GM23338 (cell line): ENCODE measurements at regions not wholly inside any gene's neighbourhood (a gene's known extent, or its start where the extent isn't known, plus 50 kb on each side); places are given as distances from the start of the nearest gene placed in this dataset.

Source experiments
- ATAC-seq: fragments of 200-7000 bp; cut with Tn5 transposase; 3 replicates; pipeline ENCODE4 v1.9.1; 2020
- DNase-seq: peaks from one replicate; pipeline ENCODE4 v3.0.0-alpha.2; 2015; ENCODE audit warnings: low spot score
- H2AFZ ChIP-seq: fragments of 200-600 bp; sonication (generic); 2 replicates; pipeline ENCODE4 v1.8.0; 2016; ENCODE audit warnings: antibody characterized with exemption, mild to moderate bottlenecking, moderate library complexity
- H3F3A ChIP-seq: fragments of 200-600 bp; sonication (generic); replicated peaks from 2 replicates; pipeline ENCODE4 v1.8.0; 2017; ENCODE audit warnings: antibody characterized with exemption, mixed run types, low read depth
- H3K27ac ChIP-seq: fragments of 200-600 bp; sonication (generic); 2 replicates; pipeline ENCODE4 v1.6.1; 2016; ENCODE audit warnings: low read depth
- H3K27me3 ChIP-seq: fragments of 200-600 bp; sonication (generic); 2 replicates; pipeline ENCODE4 v1.8.0; 2016; ENCODE audit warnings: mild to moderate bottlenecking, mixed run types, moderate library complexity; ENCODE audit not compliant: insufficient read depth
- H3K36me3 ChIP-seq: fragments of 200-600 bp; sonication (generic); 2 replicates; pipeline ENCODE4 v1.8.0; 2016; ENCODE audit warnings: mild to moderate bottlenecking; ENCODE audit not compliant: insufficient read depth
- H3K4me1 ChIP-seq: fragments of 200-600 bp; sonication (generic); 2 replicates; pipeline ENCODE4 v1.8.0; 2016; ENCODE audit warnings: mild to moderate bottlenecking, moderate library complexity; ENCODE audit not compliant: insufficient read depth
- H3K4me2 ChIP-seq: fragments of 200-600 bp; sonication (generic); 2 replicates; pipeline ENCODE4 v1.7.1; 2017; ENCODE audit warnings: mixed run types
- H3K4me3 ChIP-seq: fragments of 200-600 bp; sonication (generic); 2 replicates; pipeline ENCODE4 v1.6.1; 2016; ENCODE audit warnings: mixed run types
- H3K79me2 ChIP-seq: fragments of 200-600 bp; sonication (generic); replicated peaks from 2 replicates; pipeline ENCODE4 v1.8.0; 2017; ENCODE audit warnings: mild to moderate bottlenecking; ENCODE audit not compliant: insufficient read depth
- H3K9me2 ChIP-seq: fragments of 200-600 bp; sonication (generic); 2 replicates; pipeline ENCODE4 v1.8.0; 2017; ENCODE audit not compliant: insufficient read depth
- H4K20me1 ChIP-seq: fragments of 200-600 bp; sonication (generic); replicated peaks from 2 replicates; pipeline ENCODE4 v1.8.0; 2017; ENCODE audit warnings: mild to moderate bottlenecking; ENCODE audit not compliant: insufficient read depth
- H3K27ac Mint-ChIP-seq: 2 replicates; pipeline ENCODE4 v1.8.0; 2020; ENCODE audit warnings: inconsistent platforms, mild to moderate bottlenecking, moderate library complexity, mixed read lengths
- H3K27me3 Mint-ChIP-seq: 3 replicates; pipeline ENCODE4 v1.8.0; 2022; ENCODE audit warnings: low read depth, mild to moderate bottlenecking, moderate library complexity, mixed read lengths, inconsistent platforms; ENCODE audit not compliant: insufficient read depth, poor library complexity
- H3K36me3 Mint-ChIP-seq: 3 replicates; pipeline ENCODE4 v1.8.0; 2021; ENCODE audit warnings: low read depth, mild to moderate bottlenecking, inconsistent platforms, moderate library complexity, mixed read lengths
- H3K4me1 Mint-ChIP-seq: 3 replicates; pipeline ENCODE4 v1.8.0; 2020; ENCODE audit warnings: mild to moderate bottlenecking, inconsistent platforms, mixed read lengths
- H3K4me3 Mint-ChIP-seq: 3 replicates; pipeline ENCODE4 v1.8.0; 2021; ENCODE audit warnings: moderate library complexity, mild to moderate bottlenecking, inconsistent platforms, mixed read lengths
- H3K9me3 Mint-ChIP-seq: 3 replicates; pipeline ENCODE4 v1.8.0; 2020; ENCODE audit warnings: moderate library complexity, mild to moderate bottlenecking, inconsistent platforms, mixed read lengths
- CREB1 ChIP-seq: fragments of 250-450 bp; sonication (Bioruptor Pico); IDR thresholded peaks from 2 replicates; pipeline ENCODE4 v1.5.0; 2020; ENCODE audit warnings: low read depth, mild to moderate bottlenecking, moderate library complexity
- EZH2 ChIP-seq: fragments of 200-600 bp; sonication (generic); IDR thresholded peaks from one replicate; pipeline ENCODE4 v1.8.0; 2017; ENCODE audit warnings: antibody characterized with exemption, mild to moderate bottlenecking, low read depth; ENCODE audit not compliant: unreplicated experiment
- STAT1 ChIP-seq: IDR thresholded peaks from one replicate; pipeline ENCODE4 v1.6.1; 2016; ENCODE audit warnings: antibody characterized with exemption; ENCODE audit not compliant: unreplicated experiment
- ZNF114 ChIP-seq: fragments of 250-450 bp; sonication (Bioruptor Pico); IDR thresholded peaks from 2 replicates; pipeline ENCODE4 v1.5.0; 2020; ENCODE audit warnings: mild to moderate bottlenecking, moderate library complexity
- ZNF331 ChIP-seq: fragments of 250-450 bp; sonication (Bioruptor Pico); IDR thresholded peaks from 2 replicates; pipeline ENCODE4 v1.5.0; 2020; ENCODE audit warnings: low read depth, mild to moderate bottlenecking, moderate library complexity
- TF ChIP-seq, protein P1 (sequence below): IDR thresholded peaks from one replicate; pipeline ENCODE4 v1.6.1; 2018; ENCODE audit warnings: antibody characterized with exemption; ENCODE audit not compliant: unreplicated experiment
- TF ChIP-seq, protein P2 (sequence below): fragments of 250-450 bp; sonication (Bioruptor Pico); IDR thresholded peaks from 2 replicates; pipeline ENCODE4 v1.5.0; 2020; ENCODE audit warnings: mild to moderate bottlenecking, moderate library complexity
- TF ChIP-seq, protein P3 (sequence below): IDR thresholded peaks from 2 replicates; pipeline ENCODE4 v1.6.1; 2016; ENCODE audit warnings: antibody characterized with exemption
- TF ChIP-seq, protein P4 (sequence below), 2 experiments: fragments of 200-600 bp in 1 of 2; sonication (generic) in 1 of 2; conservative IDR thresholded peaks; 2 replicates each; pipeline versions ENCODE4 v1.5.1 to v1.6.1; 2016 to 2017; ENCODE audit warnings: antibody characterized with exemption in 2 of 2, low read depth in 2 of 2, mild to moderate bottlenecking in 2 of 2, moderate library complexity in 1 of 2

DNA sequence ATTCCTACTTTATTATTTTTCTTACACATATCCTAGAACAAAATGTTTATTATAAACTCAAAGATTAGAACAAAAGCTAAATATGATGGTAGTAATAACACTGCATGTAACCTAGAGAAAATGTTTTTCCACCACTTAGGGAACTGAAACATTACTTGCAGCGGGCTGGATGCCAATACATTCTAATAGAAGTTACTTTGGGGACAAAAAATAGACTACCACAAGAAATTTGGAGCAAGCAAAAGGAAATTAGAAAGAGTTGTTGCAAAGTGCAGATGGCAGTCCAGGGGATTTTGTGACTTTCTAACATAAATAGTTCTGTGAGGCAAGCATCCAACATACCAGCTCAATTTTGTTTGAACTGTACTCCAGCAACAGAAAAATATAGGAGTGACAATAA lies 255.3 kb upstream of the GRIN3A start:
- Mint-ChIP-seq H3K9me3 (peaks cover 91% of the 10 kb centered on the region), H3K4me3 (no peak overlapping the region), H3K27me3 (no peaks in the 10 kb centered on the region), H3K36me3 (peaks cover 24% of the 10 kb centered on the region), H3K27ac (no peak overlapping the region), H3K4me1 (no peaks in the 10 kb centered on the region)
- Histone ChIP-seq H3K4me2 (no peak overlapping the region), H3K36me3 (peaks cover 13% of the 10 kb centered on the region), H3K79me2 (no peaks in the 10 kb centered on the region), H3K27me3 (no peaks in the 10 kb centered on the region), H2AFZ (no peak overlapping the region), H3K27ac (no peak overlapping the region), H3F3A (no peaks in the 10 kb centered on the region), H3K4me3 (no peak overlapping the region), H4K20me1 (no peaks in the 10 kb centered on the region), H3K4me1 (no peaks in the 10 kb centered on the region), H3K9me2 (no peaks in the 10 kb centered on the region)
- no peak for DNase-seq
- no peak for TF ChIP-seq STAT1
- TF ChIP-seq, protein P1, sequence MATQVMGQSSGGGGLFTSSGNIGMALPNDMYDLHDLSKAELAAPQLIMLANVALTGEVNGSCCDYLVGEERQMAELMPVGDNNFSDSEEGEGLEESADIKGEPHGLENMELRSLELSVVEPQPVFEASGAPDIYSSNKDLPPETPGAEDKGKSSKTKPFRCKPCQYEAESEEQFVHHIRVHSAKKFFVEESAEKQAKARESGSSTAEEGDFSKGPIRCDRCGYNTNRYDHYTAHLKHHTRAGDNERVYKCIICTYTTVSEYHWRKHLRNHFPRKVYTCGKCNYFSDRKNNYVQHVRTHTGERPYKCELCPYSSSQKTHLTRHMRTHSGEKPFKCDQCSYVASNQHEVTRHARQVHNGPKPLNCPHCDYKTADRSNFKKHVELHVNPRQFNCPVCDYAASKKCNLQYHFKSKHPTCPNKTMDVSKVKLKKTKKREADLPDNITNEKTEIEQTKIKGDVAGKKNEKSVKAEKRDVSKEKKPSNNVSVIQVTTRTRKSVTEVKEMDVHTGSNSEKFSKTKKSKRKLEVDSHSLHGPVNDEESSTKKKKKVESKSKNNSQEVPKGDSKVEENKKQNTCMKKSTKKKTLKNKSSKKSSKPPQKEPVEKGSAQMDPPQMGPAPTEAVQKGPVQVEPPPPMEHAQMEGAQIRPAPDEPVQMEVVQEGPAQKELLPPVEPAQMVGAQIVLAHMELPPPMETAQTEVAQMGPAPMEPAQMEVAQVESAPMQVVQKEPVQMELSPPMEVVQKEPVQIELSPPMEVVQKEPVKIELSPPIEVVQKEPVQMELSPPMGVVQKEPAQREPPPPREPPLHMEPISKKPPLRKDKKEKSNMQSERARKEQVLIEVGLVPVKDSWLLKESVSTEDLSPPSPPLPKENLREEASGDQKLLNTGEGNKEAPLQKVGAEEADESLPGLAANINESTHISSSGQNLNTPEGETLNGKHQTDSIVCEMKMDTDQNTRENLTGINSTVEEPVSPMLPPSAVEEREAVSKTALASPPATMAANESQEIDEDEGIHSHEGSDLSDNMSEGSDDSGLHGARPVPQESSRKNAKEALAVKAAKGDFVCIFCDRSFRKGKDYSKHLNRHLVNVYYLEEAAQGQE = no peak
- TF ChIP-seq, protein P2, sequence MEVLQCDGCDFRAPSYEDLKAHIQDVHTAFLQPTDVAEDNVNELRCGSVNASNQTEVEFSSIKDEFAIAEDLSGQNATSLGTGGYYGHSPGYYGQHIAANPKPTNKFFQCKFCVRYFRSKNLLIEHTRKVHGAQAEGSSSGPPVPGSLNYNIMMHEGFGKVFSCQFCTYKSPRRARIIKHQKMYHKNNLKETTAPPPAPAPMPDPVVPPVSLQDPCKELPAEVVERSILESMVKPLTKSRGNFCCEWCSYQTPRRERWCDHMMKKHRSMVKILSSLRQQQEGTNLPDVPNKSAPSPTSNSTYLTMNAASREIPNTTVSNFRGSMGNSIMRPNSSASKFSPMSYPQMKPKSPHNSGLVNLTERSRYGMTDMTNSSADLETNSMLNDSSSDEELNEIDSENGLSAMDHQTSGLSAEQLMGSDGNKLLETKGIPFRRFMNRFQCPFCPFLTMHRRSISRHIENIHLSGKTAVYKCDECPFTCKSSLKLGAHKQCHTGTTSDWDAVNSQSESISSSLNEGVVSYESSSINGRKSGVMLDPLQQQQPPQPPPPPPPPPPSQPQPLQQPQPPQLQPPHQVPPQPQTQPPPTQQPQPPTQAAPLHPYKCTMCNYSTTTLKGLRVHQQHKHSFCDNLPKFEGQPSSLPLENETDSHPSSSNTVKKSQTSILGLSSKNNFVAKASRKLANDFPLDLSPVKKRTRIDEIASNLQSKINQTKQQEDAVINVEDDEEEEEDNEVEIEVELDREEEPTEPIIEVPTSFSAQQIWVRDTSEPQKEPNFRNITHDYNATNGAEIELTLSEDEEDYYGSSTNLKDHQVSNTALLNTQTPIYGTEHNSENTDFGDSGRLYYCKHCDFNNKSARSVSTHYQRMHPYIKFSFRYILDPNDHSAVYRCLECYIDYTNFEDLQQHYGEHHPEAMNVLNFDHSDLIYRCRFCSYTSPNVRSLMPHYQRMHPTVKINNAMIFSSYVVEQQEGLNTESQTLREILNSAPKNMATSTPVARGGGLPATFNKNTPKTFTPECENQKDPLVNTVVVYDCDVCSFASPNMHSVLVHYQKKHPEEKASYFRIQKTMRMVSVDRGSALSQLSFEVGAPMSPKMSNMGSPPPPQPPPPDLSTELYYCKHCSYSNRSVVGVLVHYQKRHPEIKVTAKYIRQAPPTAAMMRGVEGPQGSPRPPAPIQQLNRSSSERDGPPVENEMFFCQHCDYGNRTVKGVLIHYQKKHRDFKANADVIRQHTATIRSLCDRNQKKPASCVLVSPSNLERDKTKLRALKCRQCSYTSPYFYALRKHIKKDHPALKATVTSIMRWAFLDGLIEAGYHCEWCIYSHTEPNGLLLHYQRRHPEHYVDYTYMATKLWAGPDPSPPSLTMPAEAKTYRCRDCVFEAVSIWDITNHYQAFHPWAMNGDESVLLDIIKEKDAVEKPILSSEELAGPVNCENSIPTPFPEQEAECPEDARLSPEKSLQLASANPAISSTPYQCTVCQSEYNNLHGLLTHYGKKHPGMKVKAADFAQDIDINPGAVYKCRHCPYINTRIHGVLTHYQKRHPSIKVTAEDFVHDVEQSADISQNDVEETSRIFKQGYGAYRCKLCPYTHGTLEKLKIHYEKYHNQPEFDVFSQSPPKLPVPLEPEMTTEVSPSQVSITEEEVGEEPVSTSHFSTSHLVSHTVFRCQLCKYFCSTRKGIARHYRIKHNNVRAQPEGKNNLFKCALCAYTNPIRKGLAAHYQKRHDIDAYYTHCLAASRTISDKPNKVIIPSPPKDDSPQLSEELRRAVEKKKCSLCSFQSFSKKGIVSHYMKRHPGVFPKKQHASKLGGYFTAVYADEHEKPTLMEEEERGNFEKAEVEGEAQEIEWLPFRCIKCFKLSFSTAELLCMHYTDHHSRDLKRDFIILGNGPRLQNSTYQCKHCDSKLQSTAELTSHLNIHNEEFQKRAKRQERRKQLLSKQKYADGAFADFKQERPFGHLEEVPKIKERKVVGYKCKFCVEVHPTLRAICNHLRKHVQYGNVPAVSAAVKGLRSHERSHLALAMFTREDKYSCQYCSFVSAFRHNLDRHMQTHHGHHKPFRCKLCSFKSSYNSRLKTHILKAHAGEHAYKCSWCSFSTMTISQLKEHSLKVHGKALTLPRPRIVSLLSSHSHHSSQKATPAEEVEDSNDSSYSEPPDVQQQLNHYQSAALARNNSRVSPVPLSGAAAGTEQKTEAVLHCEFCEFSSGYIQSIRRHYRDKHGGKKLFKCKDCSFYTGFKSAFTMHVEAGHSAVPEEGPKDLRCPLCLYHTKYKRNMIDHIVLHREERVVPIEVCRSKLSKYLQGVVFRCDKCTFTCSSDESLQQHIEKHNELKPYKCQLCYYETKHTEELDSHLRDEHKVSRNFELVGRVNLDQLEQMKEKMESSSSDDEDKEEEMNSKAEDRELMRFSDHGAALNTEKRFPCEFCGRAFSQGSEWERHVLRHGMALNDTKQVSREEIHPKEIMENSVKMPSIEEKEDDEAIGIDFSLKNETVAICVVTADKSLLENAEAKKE = no peak
- TF ChIP-seq, protein P3, sequence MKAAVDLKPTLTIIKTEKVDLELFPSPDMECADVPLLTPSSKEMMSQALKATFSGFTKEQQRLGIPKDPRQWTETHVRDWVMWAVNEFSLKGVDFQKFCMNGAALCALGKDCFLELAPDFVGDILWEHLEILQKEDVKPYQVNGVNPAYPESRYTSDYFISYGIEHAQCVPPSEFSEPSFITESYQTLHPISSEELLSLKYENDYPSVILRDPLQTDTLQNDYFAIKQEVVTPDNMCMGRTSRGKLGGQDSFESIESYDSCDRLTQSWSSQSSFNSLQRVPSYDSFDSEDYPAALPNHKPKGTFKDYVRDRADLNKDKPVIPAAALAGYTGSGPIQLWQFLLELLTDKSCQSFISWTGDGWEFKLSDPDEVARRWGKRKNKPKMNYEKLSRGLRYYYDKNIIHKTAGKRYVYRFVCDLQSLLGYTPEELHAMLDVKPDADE = no peak
- no peak for TF ChIP-seq EZH2
- no peak for TF ChIP-seq ZNF114 (CRISPR knock-in tag)
- TF ChIP-seq ZNF331 = no peak
- TF ChIP-seq CREB1 (CRISPR knock-in tag) = no peak
- TF ChIP-seq, protein P4, sequence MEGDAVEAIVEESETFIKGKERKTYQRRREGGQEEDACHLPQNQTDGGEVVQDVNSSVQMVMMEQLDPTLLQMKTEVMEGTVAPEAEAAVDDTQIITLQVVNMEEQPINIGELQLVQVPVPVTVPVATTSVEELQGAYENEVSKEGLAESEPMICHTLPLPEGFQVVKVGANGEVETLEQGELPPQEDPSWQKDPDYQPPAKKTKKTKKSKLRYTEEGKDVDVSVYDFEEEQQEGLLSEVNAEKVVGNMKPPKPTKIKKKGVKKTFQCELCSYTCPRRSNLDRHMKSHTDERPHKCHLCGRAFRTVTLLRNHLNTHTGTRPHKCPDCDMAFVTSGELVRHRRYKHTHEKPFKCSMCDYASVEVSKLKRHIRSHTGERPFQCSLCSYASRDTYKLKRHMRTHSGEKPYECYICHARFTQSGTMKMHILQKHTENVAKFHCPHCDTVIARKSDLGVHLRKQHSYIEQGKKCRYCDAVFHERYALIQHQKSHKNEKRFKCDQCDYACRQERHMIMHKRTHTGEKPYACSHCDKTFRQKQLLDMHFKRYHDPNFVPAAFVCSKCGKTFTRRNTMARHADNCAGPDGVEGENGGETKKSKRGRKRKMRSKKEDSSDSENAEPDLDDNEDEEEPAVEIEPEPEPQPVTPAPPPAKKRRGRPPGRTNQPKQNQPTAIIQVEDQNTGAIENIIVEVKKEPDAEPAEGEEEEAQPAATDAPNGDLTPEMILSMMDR (conservative IDR thresholded peaks at IDR 0.05; ENCODE audit: low read depth in 2 of 2) = no peak
- no peak for ATAC-seq
